Stimulated activated CD4-positive, alpha-beta T cell treated with anti-CD3 and anti-CD28 coated beads, Interleukin-1b, Interleukin-23, amount 100 ng/mL, for 4 hours (primary cell): ENCODE measurements at regions not wholly inside any gene's neighbourhood (a gene's known extent, or its start where the extent isn't known, plus 50 kb on each side); places are given as distances from the start of the nearest gene placed in this dataset.

Experiments
- DNase-seq, 2 donors: peaks; one replicate each; pipeline ENCODE4 v3.0.0-alpha.2; 2020; ENCODE audit warnings: low read depth in 2 of 2

DNA sequence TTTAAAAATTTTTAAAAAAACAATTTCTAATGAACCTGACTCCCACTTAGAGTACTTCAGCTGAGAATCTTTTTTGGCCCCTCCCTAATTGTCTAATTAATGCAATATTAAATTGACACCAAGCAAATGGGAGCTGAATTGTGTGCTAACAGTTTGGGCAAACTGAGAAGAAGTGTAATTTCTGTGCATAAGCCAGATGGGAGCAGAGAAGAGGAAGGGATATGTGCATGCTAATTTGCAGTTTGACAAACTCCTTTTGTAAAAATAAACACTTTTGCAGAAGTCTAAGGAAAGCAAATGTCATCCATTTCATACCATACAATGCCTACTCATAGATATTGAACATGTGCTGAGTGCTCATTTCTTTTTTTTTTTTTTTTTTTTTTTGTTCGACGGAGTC is 332.0 kb downstream of the CYRIA start:
- no peak for DNase-seq

DNA sequence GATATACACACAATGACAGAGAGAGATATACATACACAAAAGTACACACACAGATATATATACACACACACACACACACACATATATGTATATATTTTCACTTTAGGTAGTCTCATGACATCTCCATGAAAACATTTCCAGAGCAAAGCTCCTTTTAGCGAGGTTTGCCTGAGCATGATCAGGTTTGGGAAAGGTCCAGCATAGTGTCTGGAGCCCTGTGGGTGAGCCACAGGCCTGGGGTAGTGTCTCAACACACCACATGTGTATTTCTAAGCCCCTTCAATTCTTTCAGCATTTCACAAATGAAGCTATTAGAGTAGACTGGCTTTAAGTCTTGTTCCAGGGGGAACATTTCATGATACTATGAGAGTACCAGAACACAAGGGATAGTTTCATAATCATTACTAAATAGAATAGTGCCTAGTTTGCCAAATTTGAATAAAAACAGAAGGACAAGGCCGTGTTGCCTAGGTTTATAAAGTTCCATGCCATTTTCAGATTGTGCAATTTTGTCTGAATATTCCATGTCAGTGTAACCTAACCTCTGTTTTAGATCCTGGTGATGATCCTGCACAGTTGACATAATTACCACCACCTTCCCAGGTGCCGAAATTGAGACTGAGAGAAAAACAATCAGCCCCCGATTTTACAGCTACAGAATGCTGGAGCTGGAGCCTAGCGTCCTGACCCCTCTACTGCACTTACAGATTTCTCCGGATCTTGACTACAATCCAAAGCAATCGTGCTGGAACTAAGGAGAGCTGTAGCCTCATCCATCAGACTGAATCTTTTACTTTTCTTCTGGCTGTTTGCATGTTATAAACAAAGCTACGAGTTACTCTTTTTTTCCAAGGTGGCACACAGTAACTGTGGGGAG is 332.7 kb downstream of the CYRIA start:
- DNase-seq: no peak

- no peak for DNase-seq
Observed at GRCh38 chr2:16331772-16332171, 333.9 kb downstream of the CYRIA start.

DNA sequence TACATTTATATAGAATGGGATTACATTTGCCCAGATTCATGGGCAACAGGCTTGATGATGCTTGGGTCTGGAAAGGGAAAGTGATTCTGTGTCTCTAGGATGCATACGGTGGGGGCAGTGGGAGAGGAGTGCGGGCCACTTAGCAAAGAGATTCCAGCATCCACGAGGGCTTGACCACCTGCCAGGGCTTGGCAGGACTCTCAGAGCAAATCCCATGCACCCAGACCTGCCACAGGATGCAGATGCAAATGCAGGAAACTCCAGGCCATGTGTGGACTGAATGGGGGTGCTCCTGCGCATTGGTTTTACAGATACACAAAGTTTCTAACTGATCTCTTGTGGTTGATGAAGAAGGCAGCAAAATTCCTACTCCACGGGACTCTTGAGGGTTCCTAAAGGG is 334.7 kb downstream of the CYRIA start:
- DNase-seq: no peak

DNA sequence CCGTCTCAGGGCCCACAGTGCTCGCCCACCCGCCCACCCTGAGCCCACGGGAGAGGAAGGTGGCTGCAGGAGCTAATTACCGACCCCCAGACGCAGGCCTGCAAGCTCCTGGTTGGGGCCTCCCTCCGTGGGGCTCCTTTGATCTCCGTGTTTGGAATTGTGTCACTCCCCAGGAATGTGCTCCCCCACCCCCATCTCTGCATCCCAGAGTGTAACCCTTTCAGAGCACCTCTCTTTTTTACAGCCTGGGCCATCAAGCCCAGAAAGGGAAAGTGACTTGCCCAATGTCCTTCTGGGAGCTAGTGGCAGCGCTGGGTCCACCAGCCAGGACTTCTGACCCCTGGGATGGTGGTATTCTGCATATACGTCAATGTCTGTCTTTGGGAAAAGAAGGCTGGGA is 335.1 kb downstream of the CYRIA start:
- no peak for DNase-seq

- DNase-seq: no peak
Observed at GRCh38 chr2:16330012-16330411, 335.6 kb downstream of the CYRIA start.

DNA sequence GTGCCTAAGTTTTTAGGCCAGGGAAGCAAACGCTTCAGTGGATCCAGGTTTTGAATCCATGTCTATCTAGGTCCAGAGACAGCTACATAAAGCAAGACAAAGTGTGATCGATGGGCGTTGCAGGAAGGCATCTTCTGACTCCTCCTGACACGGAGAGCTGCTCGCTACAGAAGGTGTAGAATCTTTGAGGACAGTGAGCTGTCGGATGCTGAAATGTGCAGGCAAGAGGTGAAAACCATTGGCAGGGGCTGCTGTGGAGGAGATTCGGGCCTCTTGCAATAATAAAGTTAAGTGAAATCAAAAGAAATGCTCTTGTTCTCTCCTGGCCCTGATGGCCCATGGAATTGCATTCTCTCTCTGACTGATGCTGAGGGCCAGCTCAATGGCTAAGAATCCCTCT is 336.2 kb downstream of the CYRIA start:
- DNase-seq: no peak

DNA sequence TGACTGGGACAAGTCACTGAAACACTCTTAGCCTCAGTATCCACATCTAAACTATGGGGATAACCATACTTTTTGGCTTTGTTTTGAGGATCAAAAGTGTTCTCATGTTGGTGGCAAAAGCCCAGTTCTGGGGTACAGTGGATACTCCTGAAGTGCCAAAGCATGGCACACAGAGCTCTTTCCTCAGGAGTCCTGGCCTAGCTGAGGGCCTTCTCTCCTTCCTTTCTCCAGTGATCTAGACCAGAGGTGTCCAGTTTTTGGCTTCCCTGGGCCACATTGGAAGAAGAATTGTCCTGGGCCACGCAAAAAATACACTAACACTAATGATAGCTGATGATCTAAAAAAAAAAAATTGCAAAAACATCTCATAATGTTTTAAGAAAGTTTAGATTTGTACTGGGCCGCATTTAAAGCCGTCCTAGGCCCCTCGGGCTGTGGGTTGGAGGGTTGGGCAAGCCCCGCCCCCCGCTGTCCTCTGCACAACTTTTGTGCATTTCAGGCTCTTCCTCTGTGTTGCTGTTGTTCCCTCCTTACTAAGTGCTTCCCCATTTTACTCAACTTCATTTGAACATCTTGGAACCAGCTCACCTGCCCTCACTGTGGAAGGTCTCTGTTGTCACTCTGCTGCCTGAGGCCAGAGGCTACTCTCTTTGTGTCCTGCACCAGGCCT is 337.0 kb downstream of the CYRIA start:
- no peak for DNase-seq

DNA sequence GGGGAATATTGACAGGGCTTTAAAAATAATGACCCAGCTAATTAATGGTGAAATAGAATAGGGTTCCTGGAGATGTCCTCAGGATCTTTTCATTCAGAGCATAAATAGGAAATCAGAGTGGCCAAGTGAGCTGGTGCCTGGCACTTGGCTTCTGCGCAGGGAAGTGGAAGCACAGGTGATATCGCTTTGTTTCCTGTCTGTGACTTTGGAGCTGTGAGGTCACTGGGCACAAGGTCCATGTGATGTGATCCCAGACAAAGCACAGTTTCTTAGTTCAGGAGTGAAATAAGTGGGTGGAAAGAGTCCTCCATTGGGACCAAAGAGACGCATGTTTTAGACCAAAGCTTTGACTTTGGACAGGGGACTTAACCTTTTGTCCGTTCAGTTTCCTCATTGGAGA is 338.3 kb downstream of the CYRIA start:
- DNase-seq: no peak

DNA sequence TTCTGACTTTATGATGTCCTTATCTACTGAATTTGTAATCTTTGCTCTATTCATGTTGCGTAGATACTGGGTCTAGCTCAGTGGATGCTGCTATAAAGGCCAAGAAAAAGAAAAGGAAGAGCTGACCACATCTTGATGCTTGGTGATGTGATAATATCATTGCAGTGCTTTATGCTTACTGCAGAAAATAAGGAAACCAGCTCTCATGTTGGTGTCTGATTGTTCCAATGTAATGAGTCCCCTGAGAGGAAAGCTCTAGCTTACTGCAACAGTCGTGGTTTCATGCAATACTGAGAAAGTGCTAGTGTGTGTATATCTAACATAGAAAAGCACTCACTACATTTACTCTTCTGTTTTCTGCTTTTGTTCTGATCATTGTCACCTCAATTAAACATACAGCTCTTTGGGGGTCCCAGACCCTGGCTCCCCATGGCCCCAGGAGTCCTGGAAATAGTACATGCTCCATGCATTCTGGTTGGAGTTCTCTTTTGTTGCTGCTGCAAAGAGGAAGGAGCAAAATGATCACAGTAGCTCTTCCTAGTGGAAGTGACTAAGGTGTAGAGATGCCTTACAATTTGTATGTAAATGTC is 338.8 kb downstream of the CYRIA start:
- no peak for DNase-seq

GRCh38 chr2:16325976-16326510 is 339.6 kb downstream of the CYRIA start:
- DNase-seq: no peak

DNA sequence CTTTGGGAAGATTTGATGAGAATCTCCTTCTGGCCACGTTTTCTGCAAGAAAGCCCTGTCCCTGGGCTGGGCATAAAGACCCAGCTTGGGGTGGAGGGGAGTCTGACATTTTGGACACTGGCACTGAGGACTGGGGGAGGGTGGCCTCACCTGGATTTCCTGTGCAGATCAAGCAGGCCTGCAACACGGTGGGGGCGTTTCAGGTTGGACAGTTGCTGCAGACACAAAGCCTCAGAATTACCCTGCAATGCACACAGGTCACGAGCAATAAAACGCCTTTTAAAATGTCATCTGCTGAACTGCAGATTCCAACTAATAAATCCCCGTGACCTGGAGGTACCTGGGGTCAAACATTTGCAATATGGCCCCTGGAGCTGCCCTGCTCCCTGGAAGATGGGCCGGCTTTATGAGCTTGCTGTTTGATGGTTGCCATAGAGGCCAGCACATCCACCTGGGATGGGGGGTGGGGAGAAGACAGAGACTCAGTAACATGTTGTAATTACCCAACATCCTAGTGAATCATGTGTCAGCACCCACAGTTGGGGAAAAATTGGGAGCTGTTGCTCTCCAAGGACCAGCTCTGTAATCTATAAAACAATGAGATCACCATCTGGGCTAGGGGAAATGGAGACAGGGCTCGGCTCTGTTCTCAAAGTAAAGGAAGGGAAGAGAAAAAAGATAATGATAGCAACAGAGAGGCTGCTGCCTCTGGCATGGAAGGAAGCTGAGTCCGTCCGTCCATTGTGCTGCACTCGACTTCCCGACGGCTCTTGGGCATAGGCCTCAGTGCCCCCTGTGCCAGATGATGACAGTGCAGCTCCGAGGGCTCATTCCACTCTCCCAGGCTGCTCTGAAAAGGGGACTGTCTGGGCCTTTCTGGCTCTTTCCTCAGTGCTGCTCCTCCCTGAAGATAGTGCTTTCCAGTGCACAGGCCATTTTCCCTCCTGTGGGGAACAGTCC is 340.3 kb downstream of the CYRIA start:
- no peak for DNase-seq

DNA sequence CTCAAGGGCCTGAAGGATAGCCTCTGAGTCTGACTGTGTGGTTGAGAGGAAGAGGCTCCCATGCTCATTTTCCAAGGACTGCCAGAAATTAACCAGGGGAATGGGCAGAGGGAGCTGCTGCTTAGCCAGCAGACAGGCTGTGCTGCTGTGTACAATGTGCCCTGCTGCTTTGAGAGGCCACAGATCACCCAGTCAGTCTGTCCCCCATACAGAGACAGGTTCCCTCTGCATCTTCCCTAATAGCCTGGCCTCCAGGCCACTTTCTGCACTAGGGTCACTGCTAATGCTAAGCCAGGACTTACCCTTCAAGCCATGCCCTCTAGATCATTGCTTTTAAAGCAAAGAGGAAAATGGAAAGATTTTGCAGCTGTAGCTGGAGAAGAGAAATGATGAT is 341.1 kb downstream of the CYRIA start:
- no peak for DNase-seq

- DNase-seq: no peak
Observed at GRCh38 chr2:16323551-16324543, 341.8 kb downstream of the CYRIA start.

DNA sequence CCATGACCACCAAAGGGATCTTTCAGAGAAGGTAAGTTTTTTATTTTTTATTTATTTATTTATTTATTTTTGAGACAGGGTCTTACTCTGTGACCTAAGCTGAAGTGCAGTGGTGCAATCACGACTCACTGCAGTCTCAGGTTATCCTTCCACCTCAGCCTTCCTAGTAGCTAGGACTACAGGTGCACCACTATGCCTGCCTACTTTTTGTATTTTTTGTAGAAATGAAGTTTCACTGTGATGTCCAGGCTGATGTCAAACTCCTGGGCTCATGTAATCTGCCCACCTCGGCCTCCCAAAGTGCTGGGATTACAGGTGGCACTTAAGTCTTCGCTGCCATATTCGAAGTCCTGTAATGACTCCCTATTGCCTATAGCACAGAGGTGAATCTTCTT is 342.5 kb downstream of the CYRIA start:
- no peak for DNase-seq

DNA sequence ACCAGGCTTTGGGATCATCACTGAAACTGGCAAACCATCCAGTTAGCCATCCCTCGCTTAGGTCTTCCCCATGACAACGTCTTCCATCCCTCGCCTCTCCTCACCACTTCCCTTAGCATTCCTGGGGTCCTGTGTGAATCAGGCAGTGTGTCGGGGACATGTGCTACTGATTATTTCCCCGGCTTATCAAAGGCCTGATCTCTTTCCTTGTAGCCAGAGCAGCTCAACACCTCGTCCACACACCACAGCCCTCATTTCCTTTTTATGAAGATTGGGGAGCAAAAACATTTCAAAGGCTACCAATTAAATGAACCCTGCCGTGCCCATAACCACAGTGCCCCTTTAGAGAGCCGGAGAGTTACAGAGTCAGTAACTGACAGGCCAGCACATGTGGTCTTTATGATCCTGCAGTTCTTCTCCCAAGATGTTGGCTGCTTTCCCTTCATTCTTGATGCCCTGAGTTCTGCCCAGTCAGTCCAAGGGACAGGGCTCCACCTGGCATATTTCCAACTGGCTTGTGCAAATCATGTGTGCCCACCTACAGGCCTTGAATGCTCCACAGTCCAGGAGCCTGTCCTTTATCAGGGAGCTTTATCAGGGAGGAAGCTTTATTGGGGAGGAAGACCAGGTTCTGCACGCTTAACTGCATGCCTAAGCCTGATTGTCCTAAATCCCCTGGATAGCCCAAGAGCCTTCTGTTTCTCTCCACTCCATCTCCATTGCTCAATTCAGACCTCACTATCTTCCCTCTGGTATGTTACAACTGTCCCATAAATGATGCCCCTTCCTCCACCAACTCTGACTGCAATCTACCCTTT is 343.1 kb downstream of the CYRIA start:
- DNase-seq: no peak

DNA sequence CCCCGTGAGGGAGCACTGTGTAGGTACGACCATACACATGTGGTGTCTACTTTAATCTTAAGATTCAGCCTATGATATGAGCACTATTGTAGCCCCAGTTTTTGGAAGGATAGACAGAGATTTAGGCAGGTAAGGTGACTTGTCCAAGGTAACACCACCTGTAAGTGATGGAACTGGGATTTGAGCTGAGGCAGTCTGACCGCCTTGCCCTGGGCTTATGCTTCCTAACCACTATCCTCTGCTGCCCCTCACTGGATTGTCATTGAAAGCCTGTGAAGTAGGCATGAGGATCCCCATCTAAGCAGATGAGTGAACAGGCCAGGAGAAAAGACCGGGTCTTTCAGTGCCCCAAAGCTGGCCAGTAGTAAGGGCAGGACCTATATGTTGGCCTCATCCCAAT is 343.8 kb downstream of the CYRIA start:
- DNase-seq: no peak

DNA sequence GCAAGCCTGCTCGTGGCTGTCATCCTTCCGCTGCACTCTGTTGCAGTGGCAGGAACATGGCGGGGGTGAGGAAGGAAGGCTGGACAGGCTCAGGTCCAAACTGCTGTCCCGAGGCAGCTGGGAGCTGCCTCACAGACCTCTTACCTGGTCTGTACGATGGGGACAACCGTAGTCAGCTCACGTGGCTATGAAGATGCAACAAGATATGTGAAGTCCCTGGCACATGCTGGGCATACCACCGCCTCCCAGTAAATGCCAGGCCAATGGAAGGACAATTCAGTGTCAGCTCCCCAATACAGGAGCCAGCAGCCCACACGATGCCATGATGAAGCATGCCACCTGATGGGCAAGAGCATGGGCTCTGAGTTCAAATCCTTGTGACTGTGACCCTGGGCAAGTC is 344.4 kb downstream of the CYRIA start:
- DNase-seq: no peak

- no peak for DNase-seq
Observed at GRCh38 chr2:16320716-16321115, 344.9 kb downstream of the CYRIA start.
